Panc1 (cell line): ENCODE measurements at regions not wholly inside any gene's neighbourhood (a gene's known extent, or its start where the extent isn't known, plus 50 kb on each side); places are given as distances from the start of the nearest gene placed in this dataset.

Source experiments
- ATAC-seq: fragments of 200-7000 bp; cut with Tn5 transposase; 2 replicates; pipeline ENCODE4 v1.9.1; 2020; ENCODE audit warnings: mild to moderate bottlenecking, moderate library complexity
- BruUV-seq: library from RNA; stranded (reverse); fragments of 400-500 nt; replicated peaks from 2 replicates; lab custom pipeline; 2021; lab: Mats Ljungman, UMichigan
- CTCF ChIA-PET: fragments of 300-600 bp; sonication (Branson Sonifier 250); formaldehyde crosslinking; loops from one replicate; lab custom pipeline; 2022; ENCODE audit warnings: antibody characterized with exemption; lab: Charles Lee
- POLR2A ChIA-PET: fragments of 300-600 bp; sonication (Branson Sonifier 250); formaldehyde crosslinking; loops from one replicate; lab custom pipeline; 2022; ENCODE audit warnings: antibody characterized with exemption; lab: Charles Lee
- DNase-seq: peaks from one replicate; pipeline ENCODE4 v3.0.0-alpha.2; 2010; ENCODE audit warnings: low read depth, low spot score
- H3K27ac ChIP-seq: 2 replicates; pipeline ENCODE4 v1.5.1; 2011; ENCODE audit warnings: mild to moderate bottlenecking, low read length, inconsistent platforms
- H3K27me3 ChIP-seq: fragments of 200-500 bp; sonication (Bioruptor generic); 2 replicates; pipeline ENCODE4 v1.6.0; 2014; ENCODE audit warnings: low read length, inconsistent platforms; ENCODE audit not compliant: control insufficient read depth, insufficient read depth
- H3K36me3 ChIP-seq: fragments of 200-500 bp; sonication (Bioruptor generic); 2 replicates; pipeline ENCODE4 v1.5.1; 2014; ENCODE audit warnings: inconsistent platforms, mild to moderate bottlenecking, low read length, moderate library complexity; ENCODE audit not compliant: control insufficient read depth, insufficient read depth
- H3K4me1 ChIP-seq: 2 replicates; pipeline ENCODE4 v1.5.1; 2011; ENCODE audit warnings: inconsistent platforms, mild to moderate bottlenecking, low read length, moderate library complexity; ENCODE audit not compliant: control insufficient read depth, insufficient read depth
- H3K4me3 ChIP-seq, 2 experiments: 2 replicates each; pipeline ENCODE4 v1.5.1; 2011 to 2012; ENCODE audit warnings: low read depth in 2 of 2, low read length in 2 of 2, mild to moderate bottlenecking in 2 of 2, inconsistent platforms in 1 of 2, moderate library complexity in 1 of 2
- H3K9me3 ChIP-seq: fragments of 200-500 bp; sonication (Bioruptor generic); 2 replicates; pipeline ENCODE4 v1.5.1; 2014; ENCODE audit warnings: low read depth, mild to moderate bottlenecking, inconsistent platforms, low read length, moderate library complexity; ENCODE audit not compliant: control insufficient read depth, insufficient read depth
- CTCF ChIP-seq: fragments of 450-650 bp; IDR thresholded peaks from 2 replicates; pipeline ENCODE4 v1.5.1; 2017; ENCODE audit warnings: mild to moderate bottlenecking
- POLR2AphosphoS5 ChIP-seq: IDR thresholded peaks from 2 replicates; pipeline ENCODE4 v1.6.1; 2012; ENCODE audit warnings: mild to moderate bottlenecking, low read depth, low read length, moderate library complexity
- REST ChIP-seq, 2 experiments: IDR thresholded peaks; 2 replicates each; pipeline ENCODE4 v1.6.1; 2011 to 2012; ENCODE audit warnings: low read depth in 2 of 2, control low read depth in 1 of 2, low read length in 1 of 2, mild to moderate bottlenecking in 1 of 2, moderate library complexity in 1 of 2; ENCODE audit not compliant: insufficient read depth in 1 of 2
- SIN3A ChIP-seq: IDR thresholded peaks from 2 replicates; pipeline ENCODE4 v1.6.1; 2012; ENCODE audit warnings: low read depth, mild to moderate bottlenecking, low read length, moderate library complexity, borderline replicate concordance; ENCODE audit not compliant: insufficient read depth
- TCF7L2 ChIP-seq: IDR thresholded peaks from 2 replicates; pipeline ENCODE4 v1.6.1; 2011; ENCODE audit warnings: mild to moderate bottlenecking, low read depth, low read length, inconsistent platforms
- in situ Hi-C: cut with HindIII; loops from 2 replicates; pipeline ENCODE4 v1.10.0; 2016; ENCODE audit warnings: low sequenced_read_pairs, low pct_unique_long_range_greater_than_20kb
- intact Hi-C: fragments of 100-400 bp; cut with micrococcal nuclease; formaldehyde crosslinking; loops from one replicate; pipeline ENCODE4 v1.10.0; 2022; ENCODE audit not compliant: unreplicated experiment

- peak; percentile 21; the same call in 1 of the 2 replicates for ATAC-seq
- peak overlapping the region; percentile 76 for H3K27ac ChIP-seq
- TF ChIP-seq SIN3A: no peak
- no peak for TF ChIP-seq TCF7L2
- no peak for TF ChIP-seq CTCF
- no peak for TF ChIP-seq POLR2AphosphoS5
- TF ChIP-seq REST (IDR thresholded peaks at IDR 0.05; ENCODE audit: insufficient read depth in 1 of 2, low read depth in 2 of 2, low read length in 1 of 2): no peak
- no peaks in the 10 kb centered on the region for H3K9me3 ChIP-seq
- H3K36me3 ChIP-seq: no peaks in the 10 kb centered on the region
- H3K4me3 ChIP-seq: no peak overlapping the region
- no peak for DNase-seq
- H3K27me3 ChIP-seq: no peaks in the 10 kb centered on the region
- POLR2A ChIA-PET: interaction anchor here (0.6 kb wide), 1 partner anchor 29 kb away, joined by 3 read pairs; no protein-coding TSS in a partner anchor
- no TSS peak for BruUV-seq
- in situ Hi-C loops (no loop called here), intact Hi-C loops (no loop called here)
- CTCF ChIA-PET: no interaction called here
- peaks cover 84% of the 10 kb centered on the region for H3K4me1 ChIP-seq
Observed at GRCh38 chr7:130932667-130933432, 198.8 kb upstream of the KLF14 start.

- peak overlapping the region; percentile 76 for H3K27ac ChIP-seq
- ChIA-PET POLR2A (interaction anchor here (0.6 kb wide), 1 partner anchor 30 kb away, joined by 3 read pairs; no protein-coding TSS in a partner anchor), CTCF (no interaction called here)
- peaks cover 85% of the 10 kb centered on the region for H3K4me1 ChIP-seq
- H3K36me3 ChIP-seq: no peaks in the 10 kb centered on the region
- H3K4me3 ChIP-seq: no peak overlapping the region
- DNase-seq (no peak), ATAC-seq (no peak)
- in situ Hi-C loops: no loop called here
- H3K27me3 ChIP-seq: no peaks in the 10 kb centered on the region
- intact Hi-C loops: no loop called here
- H3K9me3 ChIP-seq: no peaks in the 10 kb centered on the region
- no TSS peak for BruUV-seq
- no peak for TF ChIP-seq REST (IDR thresholded peaks at IDR 0.05; ENCODE audit: insufficient read depth in 1 of 2, low read depth in 2 of 2, low read length in 1 of 2)
- TF ChIP-seq TCF7L2: no peak
- TF ChIP-seq CTCF: no peak
- no peak for TF ChIP-seq SIN3A
- no peak for TF ChIP-seq POLR2AphosphoS5
Observed at GRCh38 chr7:130933919-130934318, 199.9 kb upstream of the KLF14 start.
